C4-2B (cell line): ENCODE measurements at regions not wholly inside any gene's neighbourhood (a gene's known extent, or its start where the extent isn't known, plus 50 kb on each side); places are given as distances from the start of the nearest gene placed in this dataset.

Experiments
- H3K27ac ChIP-seq: fragments of 450-650 bp; 2 replicates; pipeline ENCODE4 v1.5.1; 2017
- CTCF ChIP-seq: fragments of 450-650 bp; conservative IDR thresholded peaks from 2 replicates; pipeline ENCODE4 v1.5.1; 2017; ENCODE audit warnings: mild to moderate bottlenecking
- ZFX ChIP-seq: fragments of 450-650 bp; IDR thresholded peaks from 2 replicates; pipeline ENCODE4 v1.6.1; 2017

GRCh38 chr14:54194501-54194900 is 202.3 kb upstream of the CDKN3 start:
- no peak overlapping the region for H3K27ac ChIP-seq
- TF ChIP-seq CTCF (no peak), ZFX (no peak)

- H3K27ac ChIP-seq = no peak overlapping the region
- TF ChIP-seq CTCF (no peak), ZFX (no peak)
Measured at GRCh38 chr14:54197369-54197768, 199.4 kb upstream of the CDKN3 start.

- TF ChIP-seq ZFX (no peak), CTCF (no peak)
- no peak overlapping the region for H3K27ac ChIP-seq
Measured at GRCh38 chr14:54200726-54201125, 196.1 kb upstream of the CDKN3 start.

- no peak overlapping the region for H3K27ac ChIP-seq
- TF ChIP-seq CTCF (no peak), ZFX (no peak)
Measured at GRCh38 chr14:54202288-54202687, 194.5 kb upstream of the CDKN3 start.

GRCh38 chr14:54206516-54206915 is 190.3 kb upstream of the CDKN3 start:
- no peak overlapping the region for H3K27ac ChIP-seq

GRCh38 chr14:54207075-54207474 is 189.7 kb upstream of the CDKN3 start:
- no peak for TF ChIP-seq CTCF
- no peak for TF ChIP-seq ZFX
- no peak overlapping the region for H3K27ac ChIP-seq

More at GRCh38 chr14:54206516-54206915, 190.3 kb upstream of the CDKN3 start:
- TF ChIP-seq ZFX (no peak), CTCF (no peak)

GRCh38 chr14:54207476-54208462 is 189.0 kb upstream of the CDKN3 start:
- H3K27ac ChIP-seq = no peak overlapping the region
- no peak for TF ChIP-seq ZFX
- TF ChIP-seq CTCF = no peak
